Retinal pigment epithelial cell (primary cell): ENCODE measurements at regions not wholly inside any gene's neighbourhood (a gene's known extent, or its start where the extent isn't known, plus 50 kb on each side); places are given as distances from the start of the nearest gene placed in this dataset.
"Not testable (repeated sequence)": the region's sequence is repeated elsewhere in the genome, so short reads cannot be mapped to it uniquely, and the experiment has no call there.

ENCODE experiments used
- DNase-seq: peaks from one replicate; pipeline ENCODE4 v3.0.0-alpha.2; 2010; ENCODE audit warnings: low read depth
- H3K4me3 ChIP-seq: 2 replicates; pipeline ENCODE4 v1.5.1; 2011; ENCODE audit warnings: mild to moderate bottlenecking, low read length, control low read depth, moderate library complexity
- TF ChIP-seq, protein P1 (sequence below): conservative IDR thresholded peaks from 2 replicates; pipeline ENCODE4 v1.5.1; 2011; ENCODE audit warnings: low read depth, low read length, control low read depth, inconsistent platforms

DNA sequence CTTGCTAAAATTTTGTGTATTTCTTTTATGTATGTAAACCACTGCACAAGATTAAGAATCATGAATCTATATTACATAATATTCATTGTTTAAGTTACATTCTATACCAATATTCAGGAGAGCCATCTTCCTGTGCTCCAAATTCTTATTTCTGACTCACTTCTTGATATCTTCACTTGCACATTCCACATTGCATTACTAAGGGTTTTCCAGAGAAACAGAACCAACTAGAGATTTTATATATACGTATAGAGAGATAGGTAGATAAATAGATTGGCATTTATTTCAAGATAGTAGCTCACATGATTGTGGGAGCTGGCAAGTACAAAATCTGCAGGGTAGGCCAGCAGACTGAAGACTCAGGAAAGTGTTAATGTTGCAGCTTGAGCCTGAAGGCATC is 222.2 kb upstream of the PRSS16 start:
- no peak for DNase-seq
- TF ChIP-seq, protein P1, sequence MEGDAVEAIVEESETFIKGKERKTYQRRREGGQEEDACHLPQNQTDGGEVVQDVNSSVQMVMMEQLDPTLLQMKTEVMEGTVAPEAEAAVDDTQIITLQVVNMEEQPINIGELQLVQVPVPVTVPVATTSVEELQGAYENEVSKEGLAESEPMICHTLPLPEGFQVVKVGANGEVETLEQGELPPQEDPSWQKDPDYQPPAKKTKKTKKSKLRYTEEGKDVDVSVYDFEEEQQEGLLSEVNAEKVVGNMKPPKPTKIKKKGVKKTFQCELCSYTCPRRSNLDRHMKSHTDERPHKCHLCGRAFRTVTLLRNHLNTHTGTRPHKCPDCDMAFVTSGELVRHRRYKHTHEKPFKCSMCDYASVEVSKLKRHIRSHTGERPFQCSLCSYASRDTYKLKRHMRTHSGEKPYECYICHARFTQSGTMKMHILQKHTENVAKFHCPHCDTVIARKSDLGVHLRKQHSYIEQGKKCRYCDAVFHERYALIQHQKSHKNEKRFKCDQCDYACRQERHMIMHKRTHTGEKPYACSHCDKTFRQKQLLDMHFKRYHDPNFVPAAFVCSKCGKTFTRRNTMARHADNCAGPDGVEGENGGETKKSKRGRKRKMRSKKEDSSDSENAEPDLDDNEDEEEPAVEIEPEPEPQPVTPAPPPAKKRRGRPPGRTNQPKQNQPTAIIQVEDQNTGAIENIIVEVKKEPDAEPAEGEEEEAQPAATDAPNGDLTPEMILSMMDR = no peak
- H3K4me3 ChIP-seq = no peak overlapping the region

DNA sequence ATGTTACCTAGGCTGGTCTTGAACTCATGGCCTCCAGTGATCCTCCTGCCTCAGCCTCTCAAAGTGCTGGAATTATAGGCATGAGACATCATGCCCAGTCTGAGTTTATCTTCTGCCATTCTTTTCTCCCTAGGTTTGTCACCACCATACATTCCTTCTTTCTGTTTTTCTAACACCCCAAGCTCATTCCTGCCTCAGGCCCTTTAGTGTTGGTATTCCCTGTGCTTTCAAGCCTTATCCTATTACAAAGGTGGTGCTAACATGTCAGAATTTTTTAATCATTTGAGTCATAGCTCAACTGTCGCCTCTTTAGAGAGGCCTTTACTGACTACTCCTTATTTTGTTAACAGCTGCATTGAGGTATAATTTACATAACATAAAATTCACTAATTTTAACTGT is 221.1 kb upstream of the PRSS16 start:
- H3K4me3 ChIP-seq = no peak overlapping the region
- DNase-seq = no peak
- TF ChIP-seq, protein P1 = no peak

DNA sequence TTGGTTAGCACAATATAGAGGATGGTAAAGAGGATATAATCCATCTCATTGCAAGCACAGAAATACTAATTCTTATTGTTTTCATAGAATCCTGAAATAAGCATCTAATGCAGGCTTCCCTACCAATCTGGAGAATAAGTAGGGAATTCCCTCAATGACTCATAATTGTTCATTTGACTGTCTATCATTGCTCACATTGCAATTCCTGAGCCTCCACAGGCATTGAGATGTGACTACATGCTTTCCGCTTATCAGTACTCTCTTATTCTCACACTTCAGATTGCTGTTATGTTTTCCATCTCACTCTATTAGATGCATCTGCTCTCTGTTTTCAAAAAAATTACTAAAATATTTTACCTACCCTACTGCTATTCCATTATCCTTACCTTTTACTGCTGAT is 216.2 kb upstream of the PRSS16 start:
- TF ChIP-seq, protein P1 = no peak
- H3K4me3 ChIP-seq = no peak overlapping the region
- no peak for DNase-seq

DNA sequence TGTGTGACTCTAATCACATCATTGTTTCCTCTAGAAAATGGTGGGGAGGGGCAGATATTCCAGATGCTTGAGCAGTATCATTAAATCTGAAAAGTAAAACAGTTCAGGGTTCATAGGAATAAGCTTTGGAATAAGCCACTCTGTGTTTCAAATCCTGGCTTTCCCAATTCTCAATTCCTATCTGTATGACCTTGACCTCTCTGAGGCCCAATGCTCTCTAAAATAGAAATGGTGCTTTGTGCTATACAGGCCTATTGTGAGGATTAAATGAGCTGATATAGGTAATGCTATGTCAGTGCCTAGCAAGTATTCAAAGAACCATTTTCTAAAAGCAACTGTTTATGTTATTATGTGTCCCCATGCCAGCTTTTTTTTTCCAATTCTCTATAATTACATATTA is 209.0 kb upstream of the PRSS16 start:
- TF ChIP-seq, protein P1 = no peak
- no peak for DNase-seq
- no peak overlapping the region for H3K4me3 ChIP-seq

DNA sequence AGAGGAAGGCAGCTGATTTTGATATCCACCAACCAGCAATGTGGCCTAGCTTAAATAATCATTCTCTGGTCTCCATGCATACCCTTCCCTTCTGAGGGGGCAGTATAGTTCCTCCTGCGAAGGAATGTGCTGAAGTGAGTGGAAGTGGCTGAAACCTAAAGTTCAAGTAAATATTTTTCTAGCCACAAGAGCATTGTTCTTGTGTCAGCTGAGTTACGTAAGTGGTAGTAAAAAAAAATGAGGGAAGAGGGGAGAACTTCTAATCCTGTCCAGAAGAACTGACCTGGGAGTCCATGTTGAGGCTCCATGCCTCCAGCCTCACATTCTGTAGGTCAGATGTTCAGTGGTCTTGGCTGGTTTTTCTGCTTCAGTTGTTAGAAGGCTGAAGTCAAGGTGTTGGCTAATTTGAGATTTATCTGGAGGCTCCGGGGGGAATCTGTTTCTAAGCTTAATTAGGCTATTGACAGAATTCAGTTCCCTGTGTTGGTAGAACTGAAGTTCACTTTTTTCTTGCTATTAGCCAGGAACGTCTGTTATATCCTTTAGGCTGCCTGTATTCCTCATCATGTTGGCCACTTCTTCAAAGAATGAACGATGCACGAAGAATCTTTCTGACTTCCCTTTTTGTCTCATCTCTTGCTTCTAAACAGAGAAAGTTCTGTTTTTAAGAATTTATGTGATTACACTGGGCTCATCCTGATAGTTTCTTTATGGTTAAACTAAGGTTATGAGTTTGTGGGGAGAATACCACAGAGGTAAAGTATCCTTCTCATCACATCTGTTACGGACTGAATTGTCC is 207.1 kb upstream of the PRSS16 start:
- TF ChIP-seq, protein P1 = no peak
- DNase-seq = no peak
- H3K4me3 ChIP-seq = no peak overlapping the region

DNA sequence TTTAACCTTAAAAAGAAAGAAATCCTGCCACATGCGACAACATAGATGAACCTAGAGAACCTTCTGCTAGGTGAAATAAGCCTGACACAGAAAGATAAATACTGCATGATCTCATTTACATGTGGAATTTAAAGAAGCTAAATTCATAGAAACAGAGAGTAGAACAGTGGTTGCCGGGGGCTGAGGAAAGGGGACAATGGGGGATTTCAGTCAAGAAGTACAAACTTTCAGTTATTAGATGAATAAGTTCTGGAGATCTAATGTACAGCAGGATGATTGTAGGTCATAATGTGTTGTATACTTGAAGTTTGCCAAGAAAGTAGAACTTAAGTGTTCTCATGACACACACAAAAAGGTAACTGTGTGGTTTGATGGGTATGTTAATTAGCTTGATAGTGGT is 204.3 kb upstream of the PRSS16 start:
- TF ChIP-seq, protein P1 = no peak
- no peak for DNase-seq
- no peak overlapping the region for H3K4me3 ChIP-seq

DNA sequence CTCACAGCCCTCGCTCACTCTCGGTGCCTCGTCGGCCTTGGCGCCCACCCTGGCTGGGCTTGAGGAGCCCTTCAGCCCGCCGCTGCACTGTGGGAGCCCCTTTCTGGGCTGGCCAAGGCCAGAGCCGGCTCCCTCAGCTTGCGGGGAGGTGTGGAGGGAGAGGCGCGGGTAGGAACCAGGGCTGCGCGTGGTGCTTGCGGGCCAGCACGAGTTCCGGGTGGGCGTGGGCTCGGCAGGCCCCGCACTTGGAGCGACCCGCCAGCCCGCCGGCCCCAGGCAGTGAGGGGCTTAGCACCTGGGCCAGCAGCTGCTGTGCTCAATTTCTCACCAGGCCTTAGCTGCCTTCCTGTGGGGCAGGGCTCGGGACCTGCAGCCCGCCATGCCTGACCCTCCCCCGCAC is 202.4 kb upstream of the PRSS16 start:
- not testable (repeated sequence) for DNase-seq, H3K4me3 ChIP-seq

DNA sequence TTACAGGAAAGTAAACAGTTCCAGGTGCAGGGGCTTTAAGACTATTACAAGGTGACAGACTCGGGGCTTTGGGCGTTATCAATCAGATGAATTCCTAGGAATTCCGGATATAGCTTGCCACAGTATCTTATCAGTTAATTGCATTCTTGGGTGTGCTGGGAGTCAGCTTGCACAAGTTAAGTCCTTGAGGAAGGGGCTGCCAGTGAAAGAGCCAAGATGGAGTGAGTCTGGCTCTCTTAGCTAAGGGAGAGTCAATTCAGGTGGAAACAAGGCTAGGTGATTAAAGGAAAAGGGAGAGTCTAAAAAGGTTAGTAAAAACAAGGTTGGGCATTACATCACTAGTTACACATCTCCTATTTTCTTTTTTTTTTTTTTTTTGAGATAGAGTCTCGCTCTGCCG is 199.8 kb upstream of the PRSS16 start:
- not testable (repeated sequence) for H3K4me3 ChIP-seq, DNase-seq
